Skeletal muscle tissue (tissue), 3 donors: ENCODE measurements at regions not wholly inside any gene's neighbourhood (a gene's known extent, or its start where the extent isn't known, plus 50 kb on each side); places are given as distances from the start of the nearest gene placed in this dataset.
"Not testable (repeated sequence)": the region's sequence is repeated elsewhere in the genome, so short reads cannot be mapped to it uniquely, and the experiment has no call there.

ENCODE experiments used
- H3K27ac ChIP-seq: one replicate; pipeline ENCODE4 v1.7.0; 2013; ENCODE audit warnings: mild to moderate bottlenecking, low read depth, low read length, inconsistent platforms
- H3K27me3 ChIP-seq, 3 donors: one replicate each; pipeline ENCODE4 v1.7.0; 2013; ENCODE audit warnings: low read length in 3 of 3; ENCODE audit not compliant: control insufficient read depth in 3 of 3, insufficient read depth in 3 of 3
- H3K36me3 ChIP-seq, 3 donors: one replicate each; pipeline ENCODE4 v1.7.0; 2013; ENCODE audit warnings: low read length in 3 of 3; ENCODE audit not compliant: control insufficient read depth in 3 of 3, insufficient read depth in 3 of 3
- H3K4me1 ChIP-seq, 3 donors: one replicate each; pipeline ENCODE4 v1.7.0; 2013; ENCODE audit warnings: low read length in 3 of 3, mild to moderate bottlenecking in 3 of 3; ENCODE audit not compliant: control insufficient read depth in 3 of 3, insufficient read depth in 3 of 3
- H3K4me3 ChIP-seq, 3 donors: one replicate each; pipeline ENCODE4 v1.7.0; 2013; ENCODE audit warnings: low read length in 3 of 3
- H3K9ac ChIP-seq, 3 donors: one replicate each; pipeline ENCODE4 v1.7.0; 2013; ENCODE audit warnings: low read length in 3 of 3, mild to moderate bottlenecking in 3 of 3, moderate library complexity in 2 of 3, low read depth in 1 of 3
- H3K9me3 ChIP-seq, 3 donors: one replicate each; pipeline ENCODE4 v1.7.0; 2013; ENCODE audit warnings: low read length in 3 of 3; ENCODE audit not compliant: control insufficient read depth in 3 of 3
- donor health status: Osteomylitis.

DNA sequence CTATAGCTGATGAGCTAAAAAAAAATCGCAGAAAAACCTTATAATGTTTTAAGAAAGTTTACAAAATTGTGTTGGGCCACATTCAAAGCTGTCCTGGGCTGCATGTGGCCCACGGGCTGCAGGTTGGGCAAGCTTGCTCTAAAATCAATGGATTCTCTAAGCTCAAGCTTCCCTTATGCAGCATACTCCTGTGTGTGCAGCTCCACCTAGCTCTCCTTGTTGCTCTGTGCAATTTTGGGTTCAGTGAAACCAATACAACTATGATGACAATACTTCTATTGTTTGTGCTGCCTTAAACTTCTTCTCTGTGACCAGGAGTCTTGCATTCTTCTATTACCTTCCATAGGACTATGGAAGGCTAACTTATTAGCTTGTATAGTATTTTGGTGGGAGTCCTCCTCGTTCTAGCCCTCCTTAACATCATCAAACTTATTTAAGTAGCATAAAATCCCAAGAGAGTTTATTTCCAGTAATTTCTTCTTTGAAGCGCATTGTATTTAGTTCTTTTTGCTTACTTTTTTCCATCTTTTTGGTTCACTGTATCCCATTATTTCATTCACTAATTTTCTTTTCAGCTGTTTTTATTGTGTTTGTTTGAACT lies 170.9 kb upstream of the SMIM30 start:
- Histone ChIP-seq H3K9ac (no peak overlapping the region), H3K9me3 (peaks cover 0 to 2% (median 0%) of the 10 kb centered on the region in 3 donors), H3K27me3 (no peaks in the 10 kb centered on the region), H3K27ac (no peak overlapping the region), H3K4me1 (no peaks in the 10 kb centered on the region), H3K36me3 (no peaks in the 10 kb centered on the region), H3K4me3 (no peak overlapping the region)

DNA sequence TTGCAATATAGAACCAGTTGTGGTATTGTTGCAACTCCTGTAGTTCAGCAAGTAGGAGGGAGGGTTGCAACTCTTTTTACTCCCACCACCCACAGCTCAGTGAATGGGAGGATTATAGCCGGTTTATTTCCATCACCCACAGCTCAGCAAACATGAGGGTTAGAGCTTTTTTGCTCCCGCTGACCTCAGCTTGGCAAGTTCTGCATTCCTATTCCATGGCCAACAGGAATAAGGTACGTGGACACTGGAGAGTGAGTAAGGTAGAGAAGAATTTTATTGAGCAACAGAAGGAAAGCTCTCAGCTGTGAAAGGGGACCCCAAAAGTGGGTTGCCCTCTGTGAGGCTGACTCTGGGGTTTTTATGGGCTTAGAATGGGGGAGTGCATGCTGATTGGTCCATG lies 167.1 kb upstream of the SMIM30 start:
- H3K27ac ChIP-seq, result no peak overlapping the region
- H3K9ac ChIP-seq, result no peak overlapping the region
- peaks cover 0 to 2% (median 0%) of the 10 kb centered on the region in 3 donors for H3K9me3 ChIP-seq
- no peak overlapping the region for H3K4me3 ChIP-seq
- H3K4me1 ChIP-seq, result no peaks in the 10 kb centered on the region
- no peaks in the 10 kb centered on the region for H3K27me3 ChIP-seq
- H3K36me3 ChIP-seq, result no peaks in the 10 kb centered on the region

DNA sequence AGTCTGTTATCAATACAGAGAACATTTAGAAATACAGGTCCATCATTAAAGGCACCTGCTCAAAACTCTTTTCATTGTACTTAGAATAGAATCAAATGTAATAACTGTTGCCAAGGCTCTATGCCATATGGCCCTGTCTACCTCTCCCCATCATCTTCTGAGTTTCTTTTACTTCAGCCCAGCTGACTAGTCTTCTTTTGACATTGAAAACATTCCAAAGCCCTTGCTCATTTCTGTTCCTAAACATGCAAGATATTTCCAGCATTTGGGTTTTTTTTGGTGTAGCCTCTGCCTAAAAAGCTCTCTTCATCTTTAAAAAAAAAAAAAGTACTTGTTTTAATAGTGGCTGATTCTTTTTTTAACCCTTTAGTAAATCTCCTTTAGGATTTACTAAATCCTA lies 165.5 kb upstream of the SMIM30 start:
- H3K36me3 ChIP-seq, result no peaks in the 10 kb centered on the region
- no peak overlapping the region for H3K27ac ChIP-seq
- no peak overlapping the region for H3K4me3 ChIP-seq
- no peaks in the 10 kb centered on the region for H3K4me1 ChIP-seq
- no peaks in the 10 kb centered on the region for H3K27me3 ChIP-seq
- no peak overlapping the region for H3K9ac ChIP-seq
- H3K9me3 ChIP-seq, result peaks cover 0 to 2% (median 0%) of the 10 kb centered on the region in 3 donors

DNA sequence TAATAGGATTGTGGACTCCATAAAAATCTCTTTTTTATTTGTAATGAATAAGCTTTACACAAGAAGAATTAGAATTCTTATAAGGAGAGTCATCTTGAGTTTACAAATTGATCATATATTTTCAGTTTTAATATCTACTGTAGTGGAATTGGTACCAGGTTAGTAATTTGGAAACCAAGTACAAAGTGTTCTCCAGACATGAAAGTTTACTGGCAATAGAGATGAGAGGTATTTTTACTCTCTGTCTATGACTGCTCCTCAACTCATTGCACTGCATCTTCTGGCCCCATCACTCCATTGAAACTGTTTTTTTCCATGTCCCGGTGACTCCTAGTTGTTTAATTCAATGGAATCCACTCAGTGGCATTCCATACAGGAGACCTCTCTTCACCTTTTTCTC lies 164.5 kb upstream of the SMIM30 start:
- no peak overlapping the region for H3K9ac ChIP-seq
- peaks cover 0 to 2% (median 0%) of the 10 kb centered on the region in 3 donors for H3K9me3 ChIP-seq
- H3K27me3 ChIP-seq, result no peaks in the 10 kb centered on the region
- H3K27ac ChIP-seq, result no peak overlapping the region
- no peaks in the 10 kb centered on the region for H3K4me1 ChIP-seq
- H3K4me3 ChIP-seq, result no peak overlapping the region
- H3K36me3 ChIP-seq, result no peaks in the 10 kb centered on the region

DNA sequence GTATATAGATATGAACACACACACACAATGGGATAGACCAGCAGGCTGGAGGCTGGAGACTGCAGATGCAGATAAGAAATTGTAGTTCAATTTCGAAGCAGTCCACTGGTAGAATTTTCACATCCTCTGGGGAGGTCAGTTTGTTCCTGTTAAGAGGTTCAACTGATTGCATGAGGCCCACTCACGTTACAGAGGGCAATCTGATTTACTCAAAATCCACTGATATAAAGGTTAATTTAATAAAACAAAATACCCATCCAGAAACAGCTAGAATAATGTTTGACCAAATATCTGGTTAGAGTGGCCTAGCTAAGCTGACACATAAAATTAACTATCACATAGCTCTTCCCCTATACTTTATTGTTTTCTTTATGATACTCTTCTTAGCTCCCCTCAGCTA lies 162.9 kb upstream of the SMIM30 start:
- H3K4me3 ChIP-seq, result no peak overlapping the region
- no peak overlapping the region for H3K9ac ChIP-seq
- H3K4me1 ChIP-seq, result no peaks in the 10 kb centered on the region
- peaks cover 0 to 2% (median 0%) of the 10 kb centered on the region in 3 donors for H3K9me3 ChIP-seq
- H3K27ac ChIP-seq, result no peak overlapping the region
- no peaks in the 10 kb centered on the region for H3K36me3 ChIP-seq
- H3K27me3 ChIP-seq, result no peaks in the 10 kb centered on the region

DNA sequence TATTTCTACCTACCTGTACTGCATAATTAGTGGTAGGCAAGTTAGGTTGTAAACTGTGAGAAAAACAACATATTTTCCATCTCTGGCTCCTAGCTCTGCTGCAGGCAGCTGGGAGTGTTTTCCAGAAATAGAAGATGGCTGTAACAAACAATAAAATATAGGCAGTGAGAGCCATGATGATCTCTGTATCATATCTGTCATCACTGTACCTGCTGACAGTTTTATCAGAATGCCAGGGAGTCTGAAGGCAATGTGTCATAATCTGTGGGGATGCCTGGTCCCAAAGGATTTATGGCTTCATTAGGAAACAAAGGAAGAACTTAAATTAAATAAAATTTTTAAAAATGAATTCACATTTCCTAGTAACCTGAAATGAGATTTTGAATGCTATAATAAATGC lies 160.9 kb upstream of the SMIM30 start:
- Histone ChIP-seq H3K4me1 (no peaks in the 10 kb centered on the region), H3K9ac (no peak overlapping the region), H3K4me3 (no peak overlapping the region), H3K36me3 (no peaks in the 10 kb centered on the region), H3K27me3 (no peaks in the 10 kb centered on the region), H3K27ac (no peak overlapping the region), H3K9me3 (peaks cover 0 to 2% (median 2%) of the 10 kb centered on the region in 3 donors)

DNA sequence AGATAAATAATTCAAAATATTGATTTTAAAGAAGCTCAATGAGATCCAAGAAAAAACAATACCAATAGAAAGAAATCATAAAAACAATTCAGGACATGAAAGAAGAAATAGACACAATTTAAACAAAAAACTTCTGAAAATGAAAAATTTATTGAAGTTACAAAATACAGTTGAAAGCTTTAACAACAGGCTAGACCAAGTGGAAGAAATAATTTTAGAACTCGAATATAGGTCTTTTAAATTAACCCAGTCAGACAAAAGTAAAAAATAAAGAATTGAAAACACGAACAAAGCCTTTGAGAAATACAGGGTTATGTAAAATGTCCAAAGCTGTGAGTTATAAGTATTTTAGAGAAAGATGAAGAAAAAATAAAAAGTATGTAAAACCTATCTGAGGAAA lies 152.4 kb upstream of the SMIM30 start:
- no peak overlapping the region for H3K27ac ChIP-seq
- no peaks in the 10 kb centered on the region for H3K27me3 ChIP-seq
- H3K9ac ChIP-seq, result no peak overlapping the region
- H3K9me3 ChIP-seq, result peaks cover 5 to 7% (median 6%) of the 10 kb centered on the region in 3 donors
- H3K4me3 ChIP-seq, result no peak overlapping the region
- H3K36me3 ChIP-seq, result no peaks in the 10 kb centered on the region
- H3K4me1 ChIP-seq, result no peaks in the 10 kb centered on the region

DNA sequence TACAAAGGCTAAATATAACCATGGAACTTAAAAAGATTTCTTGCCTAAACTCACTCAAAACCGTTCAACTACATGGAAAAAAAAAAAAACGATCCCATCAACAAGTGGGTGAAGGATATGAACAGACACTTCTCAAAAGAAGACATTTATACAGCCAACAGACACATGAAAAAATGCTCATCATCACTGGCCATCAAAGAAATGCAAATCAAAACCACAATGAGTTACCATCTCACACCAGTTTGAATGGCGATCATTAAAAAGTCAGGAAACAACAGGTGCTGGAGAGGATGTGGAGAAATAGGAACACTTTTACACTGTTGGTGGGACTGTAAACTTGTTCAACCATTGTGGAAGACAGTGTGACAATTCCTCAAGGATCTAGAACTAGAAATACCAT lies 151.2 kb upstream of the SMIM30 start:
- not testable (repeated sequence) for H3K36me3 ChIP-seq, H3K9ac ChIP-seq, H3K4me1 ChIP-seq, H3K27ac ChIP-seq, H3K9me3 ChIP-seq, H3K27me3 ChIP-seq, H3K4me3 ChIP-seq

DNA sequence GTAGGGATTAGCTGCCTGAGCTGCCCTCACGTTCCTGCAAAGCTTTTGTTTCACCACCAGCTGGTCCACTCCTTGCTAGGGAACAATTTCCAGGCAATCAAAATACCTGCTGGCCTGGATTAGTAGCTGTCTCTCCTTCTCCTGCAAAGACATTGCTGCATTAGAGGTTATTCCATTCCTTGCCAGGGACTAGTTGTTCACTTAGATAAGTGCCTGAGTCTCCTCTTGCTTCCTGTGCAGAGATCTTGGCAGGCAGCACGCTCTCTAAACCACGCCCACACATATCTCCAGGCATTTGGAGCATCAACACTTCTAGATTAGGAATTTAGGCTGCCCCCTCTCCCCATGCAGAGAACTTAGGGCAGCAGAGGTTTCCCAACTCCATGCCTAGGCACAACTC lies 150.4 kb upstream of the SMIM30 start:
- H3K4me1 ChIP-seq, result no peaks in the 10 kb centered on the region
- no peaks in the 10 kb centered on the region for H3K27me3 ChIP-seq
- no peak overlapping the region for H3K9ac ChIP-seq
- peaks cover 5 to 6% (median 5%) of the 10 kb centered on the region in 3 donors for H3K9me3 ChIP-seq
- no peak overlapping the region for H3K4me3 ChIP-seq
- no peak overlapping the region for H3K27ac ChIP-seq
- no peaks in the 10 kb centered on the region for H3K36me3 ChIP-seq

DNA sequence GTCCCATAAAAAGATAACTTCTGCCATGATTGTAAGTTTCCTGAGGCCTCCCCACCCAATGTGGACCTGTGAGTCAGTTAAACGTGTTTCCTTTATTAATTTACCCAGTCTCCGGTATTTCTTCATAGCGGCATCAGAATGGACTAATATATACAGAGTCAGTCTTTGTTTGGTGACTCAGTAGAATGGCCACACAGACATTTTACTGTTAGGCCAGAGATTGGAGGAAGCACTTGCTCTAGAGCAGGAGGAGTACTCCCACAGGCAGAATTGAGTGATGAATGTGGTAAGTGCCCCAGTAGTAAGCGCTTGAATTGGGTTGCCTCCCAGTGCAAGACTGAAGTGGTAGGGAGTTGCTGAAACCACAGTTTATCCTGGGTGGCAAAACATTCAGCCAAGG lies 149.5 kb upstream of the SMIM30 start:
- Histone ChIP-seq H3K9ac (no peak overlapping the region), H3K36me3 (no peaks in the 10 kb centered on the region), H3K9me3 (peaks cover 5 to 6% (median 5%) of the 10 kb centered on the region in 3 donors), H3K27ac (no peak overlapping the region), H3K4me3 (no peak overlapping the region), H3K4me1 (no peaks in the 10 kb centered on the region), H3K27me3 (no peaks in the 10 kb centered on the region)
